ENCODE measurements at regions not wholly inside any gene's neighbourhood (a gene's known extent, or its start where the extent isn't known, plus 50 kb on each side); places are given as distances from the start of the nearest gene placed in this dataset.
"Not testable (repeated sequence)": the region's sequence is repeated elsewhere in the genome, so short reads cannot be mapped to it uniquely, and the experiment has no call there.

GRCh38 chr13:76600081-76600480 is 286.1 kb downstream of the KCTD12 start:
- DNase-seq = no peak

GRCh38 chr13:76597868-76598267 is 288.3 kb downstream of the KCTD12 start:
- DNase-seq = no peak

- no peak for DNase-seq
These were observed 290.0 kb downstream of the KCTD12 start for GRCh38 chr13:76596216-76596615.

GRCh38 chr13:76594435-76594834 is 291.8 kb downstream of the KCTD12 start:
- DNase-seq = no peak

- no peak for DNase-seq
These were observed 299.4 kb downstream of the KCTD12 start for GRCh38 chr13:76586842-76587241.

- DNase-seq = no peak
These were observed 306.5 kb downstream of the KCTD12 start for GRCh38 chr13:76579701-76580100.

GRCh38 chr13:76575634-76576033 is 310.6 kb downstream of the KCTD12 start:
- not testable (repeated sequence) for DNase-seq

- DNase-seq = no peak
These were observed 315.7 kb downstream of the KCTD12 start for GRCh38 chr13:76570510-76570971.

GRCh38 chr13:76556627-76557026 is 329.6 kb downstream of the KCTD12 start:
- no peak for DNase-seq

- no peak for DNase-seq
These were observed 333.4 kb downstream of the KCTD12 start for GRCh38 chr13:76552807-76553206.

- no peak for DNase-seq
These were observed 334.0 kb downstream of the KCTD12 start for GRCh38 chr13:76552041-76552772.

GRCh38 chr13:76542176-76542575 is 344.0 kb downstream of the KCTD12 start:
- no peak for DNase-seq

- no peak for DNase-seq
These were observed 348.2 kb downstream of the KCTD12 start for GRCh38 chr13:76538004-76538403.

- DNase-seq = no peak
These were observed 353.0 kb downstream of the KCTD12 start for GRCh38 chr13:76533251-76533650.

GRCh38 chr13:76527041-76527440 is 359.2 kb downstream of the KCTD12 start:
- DNase-seq = no peak

GRCh38 chr13:76523740-76524340 is 362.4 kb downstream of the KCTD12 start:
- DNase-seq = no peak

- DNase-seq = no peak
These were observed 364.0 kb downstream of the KCTD12 start for GRCh38 chr13:76522083-76522755.

GRCh38 chr13:76519685-76520084 is 366.5 kb downstream of the KCTD12 start:
- no peak for DNase-seq

- no peak for DNase-seq
These were observed 369.6 kb downstream of the KCTD12 start for GRCh38 chr13:76516586-76516985.

GRCh38 chr13:76516013-76516412 is 370.2 kb downstream of the KCTD12 start:
- DNase-seq = no peak

- DNase-seq = no peak
These were observed 373.5 kb downstream of the KCTD12 start for GRCh38 chr13:76512721-76513145.

- DNase-seq = no peak
These were observed 380.8 kb downstream of the KCTD12 start for GRCh38 chr13:76505437-76505836.

- no peak for DNase-seq
These were observed 382.4 kb downstream of the KCTD12 start for GRCh38 chr13:76503766-76504165.

GRCh38 chr13:76503291-76503690 is 382.9 kb downstream of the KCTD12 start:
- DNase-seq = no peak

Measured in stimulated activated CD4-positive, alpha-beta T cell treated with anti-CD3 and anti-CD28 coated beads, Interleukin-4, amount 100 ng/mL, for 24 hours (primary cell).